IPS DF 6.9 (cell line): ENCODE measurements at regions not wholly inside any gene's neighbourhood (a gene's known extent, or its start where the extent isn't known, plus 50 kb on each side); places are given as distances from the start of the nearest gene placed in this dataset.
"Not testable (repeated sequence)": the region's sequence is repeated elsewhere in the genome, so short reads cannot be mapped to it uniquely, and the experiment has no call there.

Experiments used
- DNase-seq: peaks from one replicate; pipeline ENCODE4 v3.0.0-alpha.2; 2013; ENCODE audit warnings: low read depth, low spot score
- H3K27ac ChIP-seq: one replicate; pipeline ENCODE4 v1.5.1; 2013; ENCODE audit warnings: low read length, control low read depth
- H3K27me3 ChIP-seq: 2 replicates; pipeline ENCODE4 v1.6.1; 2013; ENCODE audit warnings: mild to moderate bottlenecking, low read length; ENCODE audit not compliant: control insufficient read depth, insufficient read depth
- H3K36me3 ChIP-seq: 2 replicates; pipeline ENCODE4 v1.6.1; 2013; ENCODE audit warnings: low read length; ENCODE audit not compliant: control insufficient read depth, insufficient read depth
- H3K4me1 ChIP-seq: 2 replicates; pipeline ENCODE4 v1.6.1; 2013; ENCODE audit warnings: low read length; ENCODE audit not compliant: control insufficient read depth, insufficient read depth
- H3K4me3 ChIP-seq: 2 replicates; pipeline ENCODE4 v1.5.1; 2013; ENCODE audit warnings: mild to moderate bottlenecking, low read length
- H3K9me3 ChIP-seq: 2 replicates; pipeline ENCODE4 v1.6.1; 2013; ENCODE audit warnings: low read length, inconsistent platforms; ENCODE audit not compliant: control insufficient read depth, insufficient read depth
- WGBS: extraction: QIAGEN DNeasy Blood & Tissue Kit; methylation state at CpG from one replicate; pipeline ENCODE4 v1.1.7; 2013; ENCODE audit warnings: mixed read lengths, missing lambda C conversion rate; ENCODE audit not compliant: insufficient read length, insufficient coverage; 5-methylcytosine and 5-hydroxymethylcytosine counted together

DNA sequence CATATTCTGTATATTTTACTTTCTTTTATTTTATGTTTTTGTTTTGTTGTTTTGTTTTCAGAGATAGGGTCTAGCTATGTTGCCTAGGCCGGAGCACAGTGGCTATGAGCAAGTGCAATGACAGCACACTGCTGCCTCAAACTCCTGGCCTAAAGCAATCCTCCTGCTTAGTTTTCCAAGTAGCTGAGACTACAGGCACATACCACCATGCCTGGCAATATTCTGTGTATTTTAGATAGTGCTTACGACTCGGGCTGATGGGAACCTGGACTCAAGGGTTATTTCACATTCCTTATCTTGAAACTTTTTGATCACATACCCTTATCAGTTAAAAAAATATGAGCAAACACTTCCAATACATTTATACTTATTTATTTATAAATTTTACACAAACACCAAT is 119.0 kb upstream of the STARD4 start:
- DNase-seq: no peak
- Histone ChIP-seq H3K4me1 (no peaks in the 10 kb centered on the region), H3K9me3 (no peaks in the 10 kb centered on the region), H3K4me3 (no peak overlapping the region), H3K27me3 (no peaks in the 10 kb centered on the region), H3K36me3 (no peaks in the 10 kb centered on the region), H3K27ac (no peak overlapping the region)
- WGBS: no CpG with 5 or more reads among the region's 3 CpGs

DNA sequence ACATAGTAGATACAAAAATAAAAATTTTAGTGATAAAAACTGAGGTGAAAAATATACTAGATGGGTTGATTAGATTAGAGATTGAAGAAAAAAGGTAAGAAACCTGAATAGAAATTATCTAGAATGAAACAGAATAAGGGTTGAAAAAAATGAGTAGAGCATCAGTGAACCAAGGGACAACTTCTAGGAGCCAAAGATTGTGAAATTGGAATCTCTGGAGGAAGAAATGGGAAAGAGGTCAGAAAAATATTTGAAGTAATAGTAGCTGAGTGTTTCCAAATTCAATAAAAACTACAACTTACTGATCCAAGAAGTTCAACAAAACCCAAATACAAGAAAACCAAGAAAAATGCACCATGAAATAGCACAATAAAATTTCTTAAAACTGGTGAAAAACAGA is 116.6 kb upstream of the STARD4 start:
- DNase-seq: no peak

DNA sequence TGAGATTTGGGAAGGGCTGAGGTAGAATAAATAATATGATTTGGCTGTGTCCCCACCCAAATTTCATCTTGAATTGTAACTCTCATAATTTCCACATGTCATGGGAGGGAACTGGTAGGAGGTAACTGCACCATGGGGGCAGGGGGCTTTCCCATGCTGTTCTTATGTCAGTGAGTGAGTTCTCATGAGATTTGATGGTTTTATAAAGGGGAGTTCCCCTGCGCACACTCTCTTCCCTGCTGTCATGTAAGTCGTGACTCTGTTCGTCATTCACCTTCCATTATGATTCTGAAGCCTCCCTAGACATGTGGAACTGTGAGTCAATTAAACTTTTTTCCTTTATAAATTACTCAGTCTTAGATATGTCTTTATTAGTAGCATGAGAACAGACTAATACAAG is 115.5 kb upstream of the STARD4 start:
- DNase-seq: no peak
- Histone ChIP-seq H3K4me3 (no peak overlapping the region), H3K27me3 (no peaks in the 10 kb centered on the region), H3K9me3 (no peaks in the 10 kb centered on the region), H3K27ac (no peak overlapping the region), H3K4me1 (no peaks in the 10 kb centered on the region), H3K36me3 (no peaks in the 10 kb centered on the region)
- no CpG with 5 or more reads among the region's 3 CpGs for WGBS

More for the DNA sequence above, 116.6 kb upstream of the STARD4 start:
- no peak overlapping the region for H3K27ac ChIP-seq
- no peaks in the 10 kb centered on the region for H3K27me3 ChIP-seq
- H3K9me3 ChIP-seq: no peaks in the 10 kb centered on the region
- no peak overlapping the region for H3K4me3 ChIP-seq
- H3K4me1 ChIP-seq: no peaks in the 10 kb centered on the region
- H3K36me3 ChIP-seq: no peaks in the 10 kb centered on the region

DNA sequence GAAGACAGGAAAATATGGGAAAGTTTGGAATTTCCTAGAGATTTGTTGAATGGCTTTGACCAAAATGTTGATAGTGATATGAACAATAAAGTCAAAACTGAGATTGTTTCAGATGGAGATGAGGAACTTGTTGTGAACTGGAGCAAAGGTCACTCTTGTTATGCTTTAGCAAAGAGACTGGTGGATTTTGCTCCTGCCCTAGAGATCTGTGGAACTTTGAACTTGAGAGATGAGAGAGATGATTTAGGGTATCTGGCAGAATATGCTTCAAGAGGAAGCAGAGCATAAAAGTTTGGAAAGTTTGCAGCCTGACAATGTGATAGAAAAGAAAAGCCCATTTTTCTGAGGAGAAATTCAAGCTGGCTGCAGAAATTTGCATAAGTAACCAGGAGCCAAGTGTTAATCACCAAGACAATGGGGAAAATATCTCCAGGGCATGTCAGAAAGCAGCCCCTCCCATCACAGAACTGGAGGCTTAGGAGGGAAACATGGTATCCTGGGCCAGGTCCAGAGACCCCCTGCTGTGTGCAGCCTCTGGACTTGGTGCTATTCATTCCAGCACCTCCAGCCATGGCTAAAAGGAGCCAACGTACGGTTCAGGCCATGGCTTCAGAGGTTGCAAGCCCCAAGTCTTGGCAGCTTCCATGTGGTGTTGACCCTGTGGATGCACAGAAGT is 114.3 kb upstream of the STARD4 start:
- WGBS: no CpG with 5 or more reads among the region's 2 CpGs
- H3K4me3 ChIP-seq: no peak overlapping the region
- no peaks in the 10 kb centered on the region for H3K36me3 ChIP-seq
- no peak overlapping the region for H3K27ac ChIP-seq
- H3K27me3 ChIP-seq: no peaks in the 10 kb centered on the region
- H3K9me3 ChIP-seq: no peaks in the 10 kb centered on the region
- DNase-seq: peak; percentile 2
- no peaks in the 10 kb centered on the region for H3K4me1 ChIP-seq

DNA sequence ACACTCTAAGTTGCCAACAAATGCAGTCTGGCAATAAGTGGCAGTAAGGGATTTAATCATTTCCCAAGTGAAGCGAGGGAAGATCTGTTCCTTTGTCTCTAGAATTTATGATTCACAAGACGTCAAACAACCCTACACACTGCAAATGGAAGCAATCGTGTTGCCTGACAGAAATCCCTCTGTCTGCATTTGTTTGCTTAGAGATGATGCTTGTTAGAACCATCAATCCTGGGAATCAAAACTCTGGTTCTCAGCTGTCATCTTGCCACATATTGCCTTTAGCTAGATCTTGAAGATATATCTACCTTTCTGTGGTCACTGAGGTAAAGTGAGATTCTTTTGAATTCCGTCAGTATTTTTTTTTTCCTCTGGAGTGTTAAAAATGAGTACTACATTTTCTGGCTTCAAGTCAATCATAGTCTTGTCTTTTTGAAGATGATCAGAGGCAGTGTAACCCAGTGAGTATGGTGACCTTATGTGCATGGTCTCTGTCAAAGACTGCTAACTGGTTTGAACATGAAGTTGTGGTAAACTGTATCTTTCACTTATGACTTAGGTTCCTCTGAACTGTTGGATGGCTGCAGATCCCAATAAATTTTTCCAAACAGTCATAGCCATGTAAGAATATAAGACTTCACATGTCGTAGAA is 106.4 kb upstream of the STARD4 start:
- no peak overlapping the region for H3K27ac ChIP-seq
- no peaks in the 10 kb centered on the region for H3K36me3 ChIP-seq
- H3K27me3 ChIP-seq: no peaks in the 10 kb centered on the region; the same call in 1 of the 2 replicates
- no CpG with 5 or more reads among the region's 5 CpGs for WGBS
- no peaks in the 10 kb centered on the region for H3K4me1 ChIP-seq
- DNase-seq: no peak
- H3K9me3 ChIP-seq: no peaks in the 10 kb centered on the region
- H3K4me3 ChIP-seq: no peak overlapping the region

DNA sequence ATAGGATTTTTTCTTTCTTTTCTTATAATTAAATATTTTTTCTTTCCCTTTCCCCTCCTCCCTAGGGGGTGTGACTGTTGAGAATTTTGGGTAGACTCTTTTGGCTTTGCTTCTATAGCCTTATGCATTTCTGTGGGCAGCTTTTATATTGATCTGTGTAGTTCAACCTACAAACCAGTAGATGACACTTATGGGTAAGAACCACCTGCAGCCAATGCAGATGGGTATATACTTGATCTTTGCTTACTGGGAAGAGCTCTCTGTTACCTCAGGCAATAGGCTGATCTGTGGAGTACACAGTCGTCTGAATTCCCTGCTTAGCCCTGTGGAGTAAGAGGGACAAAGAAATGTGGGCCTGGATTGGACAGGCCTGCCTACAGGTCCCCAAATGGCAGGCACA is 102.7 kb upstream of the STARD4 start:
- Histone ChIP-seq H3K4me1 (no peaks in the 10 kb centered on the region), H3K27me3 (no peaks in the 10 kb centered on the region), H3K36me3 (no peaks in the 10 kb centered on the region; the same call in 1 of the 2 replicates), H3K4me3 (no peak overlapping the region), H3K9me3 (no peaks in the 10 kb centered on the region), H3K27ac (no peak overlapping the region)
- no CpG with 5 or more reads among the region's 1 CpG for WGBS
- DNase-seq: no peak

DNA sequence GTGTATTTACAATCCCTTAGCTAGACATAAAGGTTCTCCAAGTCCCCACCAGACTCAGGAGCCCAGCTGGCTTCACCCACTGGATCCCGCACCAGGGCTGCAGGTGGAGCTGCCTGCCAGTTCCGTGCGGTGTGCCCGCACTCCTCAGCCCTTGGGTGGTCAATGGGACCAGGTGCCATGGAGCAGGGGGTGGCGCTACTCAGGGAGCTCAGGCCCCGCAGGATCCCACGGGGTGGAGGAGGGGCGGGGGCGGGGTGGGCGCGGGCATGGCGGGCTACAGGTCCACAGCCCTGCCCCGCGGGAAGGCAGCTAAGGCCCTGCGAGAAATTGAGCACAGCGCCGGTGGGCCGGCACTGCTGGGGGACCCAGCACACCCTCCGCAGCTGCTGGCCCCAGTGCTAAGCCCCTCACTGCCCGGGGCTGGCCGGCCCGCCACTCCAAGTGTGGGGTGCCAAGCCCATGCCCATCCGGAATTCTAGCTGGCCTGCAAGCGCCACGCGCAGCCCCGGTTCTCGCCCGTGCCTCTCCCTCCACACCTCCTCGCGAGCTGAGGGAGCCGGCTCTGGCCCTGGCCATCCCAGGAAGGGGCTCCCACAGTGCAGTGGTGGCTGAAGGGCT is 99.8 kb upstream of the STARD4 start:
- WGBS: no CpG with 5 or more reads among the region's 32 CpGs
- not testable (repeated sequence) for DNase-seq, H3K4me3 ChIP-seq, H3K27me3 ChIP-seq, H3K4me1 ChIP-seq, H3K9me3 ChIP-seq, H3K36me3 ChIP-seq, H3K27ac ChIP-seq

DNA sequence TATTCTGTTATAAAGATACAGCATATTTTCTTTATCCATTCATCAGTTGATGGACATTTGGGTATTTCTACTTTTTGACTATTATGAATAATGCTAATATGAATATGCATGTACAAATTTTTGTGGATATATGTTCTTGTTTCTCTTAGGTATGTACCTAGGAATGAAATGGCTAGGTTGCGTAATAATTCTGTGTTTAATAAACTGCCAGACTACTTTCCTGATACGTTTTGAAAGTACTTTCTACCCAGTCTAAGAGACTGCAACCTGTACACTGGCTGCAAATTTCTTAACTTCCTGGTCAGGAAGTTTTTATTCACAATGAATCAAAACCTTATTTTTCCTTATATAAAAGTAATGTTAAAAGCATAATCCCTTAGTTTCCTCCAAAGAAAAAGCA is 93.9 kb upstream of the STARD4 start:
- no CpG with 5 or more reads among the region's 2 CpGs for WGBS
- Histone ChIP-seq H3K27ac (no peak overlapping the region), H3K36me3 (no peaks in the 10 kb centered on the region; the same call in 1 of the 2 replicates), H3K9me3 (no peaks in the 10 kb centered on the region), H3K4me1 (no peaks in the 10 kb centered on the region), H3K27me3 (no peaks in the 10 kb centered on the region), H3K4me3 (no peak overlapping the region)
- DNase-seq: no peak

DNA sequence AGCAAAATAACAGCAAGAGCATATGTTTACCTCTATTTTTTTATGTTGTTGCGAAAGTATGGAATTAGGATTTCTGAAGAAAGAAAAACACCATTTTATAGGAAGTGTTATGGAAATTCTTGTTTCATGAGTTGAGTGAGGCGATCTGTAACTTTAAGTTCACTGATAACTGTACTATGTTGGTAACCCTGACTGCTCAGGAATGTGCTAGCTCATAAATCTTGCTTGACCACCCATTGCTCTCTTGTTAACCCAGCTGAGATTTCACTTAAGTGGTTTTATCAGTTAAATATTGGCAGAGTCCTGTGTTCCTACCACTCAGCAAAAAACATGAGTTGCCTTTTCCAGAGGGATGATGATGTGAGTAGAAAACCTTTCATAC is 91.1 kb upstream of the STARD4 start:
- H3K27ac ChIP-seq: no peak overlapping the region
- no peaks in the 10 kb centered on the region for H3K36me3 ChIP-seq
- no peak overlapping the region for H3K4me3 ChIP-seq
- H3K9me3 ChIP-seq: no peaks in the 10 kb centered on the region
- no peaks in the 10 kb centered on the region for H3K4me1 ChIP-seq
- WGBS: 100% methylated on average over 1 of the region's 2 CpGs
- DNase-seq: no peak
- H3K27me3 ChIP-seq: no peaks in the 10 kb centered on the region

DNA sequence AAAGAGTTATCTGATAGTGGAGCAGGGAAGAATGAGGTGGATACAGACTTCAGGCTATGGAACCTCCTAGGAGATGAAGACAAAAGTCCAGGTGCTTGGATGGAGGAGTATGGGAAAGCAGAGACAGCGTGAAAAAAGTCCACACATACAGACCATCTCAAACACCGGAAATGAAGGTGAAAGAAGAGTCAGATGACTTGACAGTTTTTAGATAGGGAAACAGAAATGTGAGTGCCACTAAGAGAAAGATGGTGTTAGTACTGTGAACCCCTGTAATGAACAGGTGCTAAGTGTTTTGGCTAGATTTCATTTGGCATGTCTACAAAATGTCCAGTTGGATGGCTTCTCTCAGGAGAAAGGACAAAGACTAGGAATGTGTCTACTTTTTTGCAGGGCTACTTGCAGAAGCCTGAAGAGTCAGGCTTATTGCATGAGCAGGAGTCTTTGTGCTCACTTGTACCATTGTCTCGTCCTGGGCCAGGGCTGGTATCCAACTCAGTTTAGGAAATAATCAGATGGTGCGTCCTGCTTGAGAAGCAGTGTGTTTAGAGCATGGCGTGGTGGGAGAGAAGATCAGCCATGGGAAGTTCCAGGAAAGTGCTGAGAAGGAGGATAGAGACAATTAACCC is 90.6 kb upstream of the STARD4 start:
- Histone ChIP-seq H3K36me3 (no peaks in the 10 kb centered on the region), H3K4me3 (no peak overlapping the region), H3K4me1 (no peaks in the 10 kb centered on the region), H3K27me3 (no peaks in the 10 kb centered on the region), H3K9me3 (no peaks in the 10 kb centered on the region), H3K27ac (no peak overlapping the region)
- no peak for DNase-seq
- no CpG with 5 or more reads among the region's 5 CpGs for WGBS
